ENCODE measurements at regions not wholly inside any gene's neighbourhood (a gene's known extent, or its start where the extent isn't known, plus 50 kb on each side); places are given as distances from the start of the nearest gene placed in this dataset.

- FAIRE-seq, result no peak
- DNase-seq (ENCODE audit: insufficient read length, low spot score), result no peak
- TF ChIP-seq POLR2A (IDR thresholded peaks at IDR 0.05; ENCODE audit: low read depth, low read length), result no peak
- TF ChIP-seq PAX5 (IDR thresholded peaks at IDR 0.05; ENCODE audit: insufficient read depth, low read length, severe bottlenecking), result no peak
- TF ChIP-seq SPI1 (IDR thresholded peaks at IDR 0.05; ENCODE audit: low read depth, low read length), result no peak
- TF ChIP-seq TAF1 (IDR thresholded peaks at IDR 0.05; ENCODE audit: low read depth, low read length), result no peak
- TF ChIP-seq POLR2AphosphoS5 (IDR thresholded peaks at IDR 0.05; ENCODE audit: low read depth, low read length), result no peak
- TF ChIP-seq POU2F2 (IDR thresholded peaks at IDR 0.05; ENCODE audit: low read depth, low read length), result no peak
These were observed 103.1 kb downstream of the BMP2 start for GRCh38 chr20:6870559-6870958.

- no peak for FAIRE-seq
- DNase-seq (ENCODE audit: insufficient read length, low spot score), result no peak
- TF ChIP-seq POU2F2 (IDR thresholded peaks at IDR 0.05; ENCODE audit: low read depth, low read length) (no peak), POLR2A (IDR thresholded peaks at IDR 0.05; ENCODE audit: low read depth, low read length) (no peak), PAX5 (IDR thresholded peaks at IDR 0.05; ENCODE audit: insufficient read depth, low read length, severe bottlenecking) (no peak)
These were observed 110.1 kb downstream of the BMP2 start for GRCh38 chr20:6877633-6878032.

- DNase-seq (ENCODE audit: insufficient read length, low spot score) (no peak), FAIRE-seq (no peak)
- TF ChIP-seq POLR2AphosphoS5 (IDR thresholded peaks at IDR 0.05; ENCODE audit: low read depth, low read length) (no peak), SPI1 (IDR thresholded peaks at IDR 0.05; ENCODE audit: low read depth, low read length) (no peak), POLR2A (IDR thresholded peaks at IDR 0.05; ENCODE audit: low read depth, low read length) (no peak), TAF1 (IDR thresholded peaks at IDR 0.05; ENCODE audit: low read depth, low read length) (no peak), POU2F2 (IDR thresholded peaks at IDR 0.05; ENCODE audit: low read depth, low read length) (no peak), PAX5 (IDR thresholded peaks at IDR 0.05; ENCODE audit: insufficient read depth, low read length, severe bottlenecking) (no peak)
These were observed 115.2 kb downstream of the BMP2 start for GRCh38 chr20:6882561-6883291.

- FAIRE-seq (no peak), DNase-seq (ENCODE audit: insufficient read length, low spot score) (no peak)
- TF ChIP-seq SPI1 (IDR thresholded peaks at IDR 0.05; ENCODE audit: low read depth, low read length), result no peak
- TF ChIP-seq PAX5 (IDR thresholded peaks at IDR 0.05; ENCODE audit: insufficient read depth, low read length, severe bottlenecking), result no peak
- no peak for TF ChIP-seq TAF1 (IDR thresholded peaks at IDR 0.05; ENCODE audit: low read depth, low read length)
- TF ChIP-seq POU2F2 (IDR thresholded peaks at IDR 0.05; ENCODE audit: low read depth, low read length), result no peak
- TF ChIP-seq POLR2AphosphoS5 (IDR thresholded peaks at IDR 0.05; ENCODE audit: low read depth, low read length), result no peak
- no peak for TF ChIP-seq POLR2A (IDR thresholded peaks at IDR 0.05; ENCODE audit: low read depth, low read length)
These were observed 116.6 kb downstream of the BMP2 start for GRCh38 chr20:6884114-6884513.

- DNase-seq (ENCODE audit: insufficient read length, low spot score), result no peak
- no peak for FAIRE-seq
- no peak for TF ChIP-seq POLR2A (IDR thresholded peaks at IDR 0.05; ENCODE audit: low read depth, low read length)
- TF ChIP-seq POLR2AphosphoS5 (IDR thresholded peaks at IDR 0.05; ENCODE audit: low read depth, low read length), result no peak
- no peak for TF ChIP-seq SPI1 (IDR thresholded peaks at IDR 0.05; ENCODE audit: low read depth, low read length)
- TF ChIP-seq PAX5 (IDR thresholded peaks at IDR 0.05; ENCODE audit: insufficient read depth, low read length, severe bottlenecking), result no peak
- TF ChIP-seq POU2F2 (IDR thresholded peaks at IDR 0.05; ENCODE audit: low read depth, low read length), result no peak
- no peak for TF ChIP-seq TAF1 (IDR thresholded peaks at IDR 0.05; ENCODE audit: low read depth, low read length)
These were observed 118.7 kb downstream of the BMP2 start for GRCh38 chr20:6886065-6886729.

- no peak for FAIRE-seq
- TF ChIP-seq POLR2AphosphoS5 (IDR thresholded peaks at IDR 0.05; ENCODE audit: low read depth, low read length), result no peak
- no peak for TF ChIP-seq SPI1 (IDR thresholded peaks at IDR 0.05; ENCODE audit: low read depth, low read length)
- no peak for TF ChIP-seq PAX5 (IDR thresholded peaks at IDR 0.05; ENCODE audit: insufficient read depth, low read length, severe bottlenecking)
- no peak for TF ChIP-seq POU2F2 (IDR thresholded peaks at IDR 0.05; ENCODE audit: low read depth, low read length)
- no peak for TF ChIP-seq TAF1 (IDR thresholded peaks at IDR 0.05; ENCODE audit: low read depth, low read length)
- TF ChIP-seq POLR2A (IDR thresholded peaks at IDR 0.05; ENCODE audit: low read depth, low read length), result no peak
- no peak for DNase-seq (ENCODE audit: insufficient read length, low spot score)
These were observed 120.5 kb downstream of the BMP2 start for GRCh38 chr20:6887966-6888365.

GRCh38 chr20:6888736-6889395 lies 121.4 kb downstream of the BMP2 start:
- FAIRE-seq (no peak), DNase-seq (ENCODE audit: insufficient read length, low spot score) (no peak)
- TF ChIP-seq TAF1 (IDR thresholded peaks at IDR 0.05; ENCODE audit: low read depth, low read length), result no peak
- TF ChIP-seq POLR2AphosphoS5 (IDR thresholded peaks at IDR 0.05; ENCODE audit: low read depth, low read length), result no peak
- no peak for TF ChIP-seq POLR2A (IDR thresholded peaks at IDR 0.05; ENCODE audit: low read depth, low read length)
- TF ChIP-seq POU2F2 (IDR thresholded peaks at IDR 0.05; ENCODE audit: low read depth, low read length), result no peak

- FAIRE-seq, result no peak
- DNase-seq (ENCODE audit: insufficient read length, low spot score), result no peak
- TF ChIP-seq POU2F2 (IDR thresholded peaks at IDR 0.05; ENCODE audit: low read depth, low read length) (no peak), TAF1 (IDR thresholded peaks at IDR 0.05; ENCODE audit: low read depth, low read length) (no peak), PAX5 (IDR thresholded peaks at IDR 0.05; ENCODE audit: insufficient read depth, low read length, severe bottlenecking) (no peak)
These were observed 125.2 kb downstream of the BMP2 start for GRCh38 chr20:6892724-6893123.

- DNase-seq (ENCODE audit: insufficient read length, low spot score) (no peak), FAIRE-seq (no peak)
- no peak for TF ChIP-seq SPI1 (IDR thresholded peaks at IDR 0.05; ENCODE audit: low read depth, low read length)
- TF ChIP-seq POLR2A (IDR thresholded peaks at IDR 0.05; ENCODE audit: low read depth, low read length), result no peak
- no peak for TF ChIP-seq TAF1 (IDR thresholded peaks at IDR 0.05; ENCODE audit: low read depth, low read length)
- TF ChIP-seq PAX5 (IDR thresholded peaks at IDR 0.05; ENCODE audit: insufficient read depth, low read length, severe bottlenecking), result no peak
- TF ChIP-seq POLR2AphosphoS5 (IDR thresholded peaks at IDR 0.05; ENCODE audit: low read depth, low read length), result no peak
- no peak for TF ChIP-seq POU2F2 (IDR thresholded peaks at IDR 0.05; ENCODE audit: low read depth, low read length)
These were observed 131.4 kb downstream of the BMP2 start for GRCh38 chr20:6898928-6899327.

Data from GM12891 (cell line).